ENCODE measurements at regions not wholly inside any gene's neighbourhood (a gene's known extent, or its start where the extent isn't known, plus 50 kb on each side); places are given as distances from the start of the nearest gene placed in this dataset.
A peak's percentile ranks its signal among the peaks of the same experiment; 100 is the strongest.

DNA sequence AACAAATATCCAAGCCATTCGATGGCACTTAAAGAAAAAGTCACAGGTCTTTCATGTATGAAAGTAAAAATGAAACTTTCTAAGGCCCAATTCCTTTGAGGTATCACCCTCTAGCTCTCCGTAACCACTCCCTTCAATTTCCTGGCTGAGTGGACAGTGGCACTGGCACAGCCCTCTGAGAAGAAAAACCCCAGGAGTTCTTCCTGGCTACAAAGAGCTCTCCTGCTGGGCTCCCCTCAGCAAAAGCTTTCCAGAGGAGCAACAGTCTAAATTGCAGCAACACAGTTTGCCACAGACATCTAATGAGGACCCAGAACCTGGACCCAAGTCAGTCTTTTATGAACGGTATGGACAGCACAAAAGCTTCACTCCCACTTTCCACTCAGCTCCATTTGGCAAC lies 71.8 kb downstream of the FUNDC1 start:
- in situ Hi-C loops (cut with MboI): no loop called here
- H3K79me2 ChIP-seq (ENCODE audit: control insufficient read depth, insufficient read depth, low read length): no peaks in the 10 kb centered on the region
- no peak overlapping the region for H3K4me3 ChIP-seq
- H3K36me3 ChIP-seq (ENCODE audit: control insufficient read depth, insufficient read depth, low read length): no peaks in the 10 kb centered on the region
- H3K27ac ChIP-seq (ENCODE audit: extremely low read depth, low read depth, low read length): no peak overlapping the region
- ATAC-seq (no peak), FAIRE-seq (no peak), DNase-seq (ENCODE audit: extremely low read depth in 1 of 4, low spot score in 3 of 4) (no peak)
- no peaks in the 10 kb centered on the region for H3K9me3 ChIP-seq (replicated peaks; ENCODE audit: control insufficient read depth, insufficient read depth, low read depth, low read length)
- ChIA-PET CTCF (ENCODE audit: low intra/inter-chr PET ratio) (no interaction called here), POLR2A (interaction anchor here (0.8 kb wide), 1 partner anchor 14 kb away, joined by 3 read pairs; no protein-coding TSS in a partner anchor)
- BruUV-seq (replicated peaks): no TSS peak
- 39% methylated on average over 3 of the region's 3 CpGs for WGBS (ENCODE audit: insufficient coverage, low coverage, missing lambda C conversion rate)
- H3K4me1 ChIP-seq (replicated peaks in 1 of 2; ENCODE audit: control insufficient read depth in 2 of 2, insufficient read depth in 2 of 2, low read length in 2 of 2): no peaks in the 10 kb centered on the region; a peak in 1 of 5 replicates
- no peaks in the 10 kb centered on the region for H4K20me1 ChIP-seq (replicated peaks; ENCODE audit: control insufficient read depth, insufficient read depth, low read length)
- no peak for TF ChIP-seq RBM25 (IDR thresholded peaks at IDR 0.05; ENCODE audit: low read depth, low read length, severe bottlenecking)
- no peak for TF ChIP-seq CREM (IDR thresholded peaks at IDR 0.05; ENCODE audit: low read depth)
- no peak for TF ChIP-seq HDAC1 (IDR thresholded peaks at IDR 0.05)
- no peak for TF ChIP-seq DNMT1 (IDR thresholded peaks at IDR 0.05)
- no peak for TF ChIP-seq SIX5 (IDR thresholded peaks at IDR 0.05; ENCODE audit: borderline replicate concordance in 1 of 2, insufficient read depth in 1 of 2, low read depth in 1 of 2, low read length in 2 of 2)
- H3K9ac ChIP-seq (ENCODE audit: insufficient read depth in 1 of 2, low read depth in 2 of 2, low read length in 2 of 2): no peak overlapping the region
- intact Hi-C loops (cut with micrococcal nuclease): no loop called here
- no peaks in the 10 kb centered on the region for H3K9me1 ChIP-seq (ENCODE audit: control insufficient read depth, insufficient read depth, low read length)
- no peaks in the 10 kb centered on the region for H3K27me3 ChIP-seq (ENCODE audit: control insufficient read depth in 2 of 2, insufficient read depth in 2 of 2, low read length in 2 of 2)
- no peak overlapping the region for H3K4me2 ChIP-seq (ENCODE audit: insufficient read depth, low read length)
- peak overlapping the region; percentile 70 for H2AFZ ChIP-seq (ENCODE audit: low read depth, low read length)

- Histone ChIP-seq H3K9ac (ENCODE audit: insufficient read depth in 1 of 2, low read depth in 2 of 2, low read length in 2 of 2) (no peak overlapping the region), H3K79me2 (ENCODE audit: control insufficient read depth, insufficient read depth, low read length) (no peaks in the 10 kb centered on the region), H3K27me3 (ENCODE audit: control insufficient read depth in 2 of 2, insufficient read depth in 2 of 2, low read length in 2 of 2) (no peaks in the 10 kb centered on the region), H3K4me1 (replicated peaks in 1 of 2; ENCODE audit: control insufficient read depth in 2 of 2, insufficient read depth in 2 of 2, low read length in 2 of 2) (no peaks in the 10 kb centered on the region), H2AFZ (ENCODE audit: low read depth, low read length) (no peak overlapping the region), H4K20me1 (replicated peaks; ENCODE audit: control insufficient read depth, insufficient read depth, low read length) (no peaks in the 10 kb centered on the region), H3K4me2 (ENCODE audit: insufficient read depth, low read length) (no peak overlapping the region), H3K9me3 (replicated peaks; ENCODE audit: control insufficient read depth, insufficient read depth, low read depth, low read length) (no peaks in the 10 kb centered on the region), H3K9me1 (ENCODE audit: control insufficient read depth, insufficient read depth, low read length) (no peaks in the 10 kb centered on the region), H3K27ac (ENCODE audit: extremely low read depth, low read depth, low read length) (no peak overlapping the region), H3K4me3 (no peak overlapping the region), H3K36me3 (ENCODE audit: control insufficient read depth, insufficient read depth, low read length) (no peaks in the 10 kb centered on the region)
- BruUV-seq (replicated peaks): no TSS peak
- in situ Hi-C loops (cut with MboI) (no loop called here), intact Hi-C loops (cut with micrococcal nuclease) (no loop called here)
- no peak for DNase-seq (ENCODE audit: extremely low read depth in 1 of 4, low spot score in 3 of 4)
- 35% methylated on average over 3 of the region's 4 CpGs for WGBS (ENCODE audit: insufficient coverage, low coverage, missing lambda C conversion rate)
- ChIA-PET POLR2A (no interaction called here), CTCF (ENCODE audit: low intra/inter-chr PET ratio) (no interaction called here)
- ATAC-seq: no peak
- FAIRE-seq: no peak
- TF ChIP-seq, protein P1, sequence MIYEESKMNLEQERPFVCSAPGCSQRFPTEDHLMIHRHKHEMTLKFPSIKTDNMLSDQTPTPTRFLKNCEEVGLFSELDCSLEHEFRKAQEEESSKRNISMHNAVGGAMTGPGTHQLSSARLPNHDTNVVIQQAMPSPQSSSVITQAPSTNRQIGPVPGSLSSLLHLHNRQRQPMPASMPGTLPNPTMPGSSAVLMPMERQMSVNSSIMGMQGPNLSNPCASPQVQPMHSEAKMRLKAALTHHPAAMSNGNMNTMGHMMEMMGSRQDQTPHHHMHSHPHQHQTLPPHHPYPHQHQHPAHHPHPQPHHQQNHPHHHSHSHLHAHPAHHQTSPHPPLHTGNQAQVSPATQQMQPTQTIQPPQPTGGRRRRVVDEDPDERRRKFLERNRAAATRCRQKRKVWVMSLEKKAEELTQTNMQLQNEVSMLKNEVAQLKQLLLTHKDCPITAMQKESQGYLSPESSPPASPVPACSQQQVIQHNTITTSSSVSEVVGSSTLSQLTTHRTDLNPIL (CRISPR knock-in tag; IDR thresholded peaks at IDR 0.05): no peak
- TF ChIP-seq ZNF407 (IDR thresholded peaks at IDR 0.05; ENCODE audit: low read depth): no peak
These were observed 79.8 kb downstream of the FUNDC1 start for GRCh38 chrX:44462850-44463249.

All from K562 (cell line).